GM23248 (cell line): ENCODE measurements at regions not wholly inside any gene's neighbourhood (a gene's known extent, or its start where the extent isn't known, plus 50 kb on each side); places are given as distances from the start of the nearest gene placed in this dataset.

ENCODE experiments used
- EZH2 ChIP-seq: fragments of 200-600 bp; sonication (generic); IDR thresholded peaks from 2 replicates; pipeline ENCODE4 v1.6.1; 2018; ENCODE audit warnings: antibody characterized with exemption, mild to moderate bottlenecking; ENCODE audit not compliant: insufficient read depth, poor library complexity, severe bottlenecking
- EZH2phosphoT487 ChIP-seq: fragments of 200-600 bp; sonication (generic); IDR thresholded peaks from 2 replicates; pipeline ENCODE4 v1.6.1; 2018; ENCODE audit warnings: antibody characterized with exemption, moderate library complexity, mild to moderate bottlenecking, low read depth; ENCODE audit not compliant: insufficient read depth

GRCh38 chr16:79928142-79928873, 327.8 kb upstream of the MAF start:
- TF ChIP-seq EZH2 = no peak
- no peak for TF ChIP-seq EZH2phosphoT487
